Chondrocyte (in vitro differentiated cells): ENCODE measurements at regions not wholly inside any gene's neighbourhood (a gene's known extent, or its start where the extent isn't known, plus 50 kb on each side); places are given as distances from the start of the nearest gene placed in this dataset.
A peak's percentile ranks its signal among the peaks of the same experiment; 100 is the strongest.

Source experiments
- DNase-seq: peaks from one replicate; pipeline ENCODE4 v3.0.0; 2021; ENCODE audit warnings: mixed read lengths, low spot score
- H3K27ac Mint-ChIP-seq: one replicate; pipeline ENCODE4 v1.8.0; 2021; ENCODE audit warnings: mild to moderate bottlenecking, moderate library complexity, mixed read lengths; ENCODE audit not compliant: unreplicated experiment
- H3K27me3 Mint-ChIP-seq: 2 replicates; pipeline ENCODE4 v1.8.0; 2021; ENCODE audit warnings: low read depth, mixed read lengths
- H3K36me3 Mint-ChIP-seq: 2 replicates; pipeline ENCODE4 v1.8.0; 2021; ENCODE audit warnings: low read depth, mixed read lengths
- H3K4me1 Mint-ChIP-seq: 2 replicates; pipeline ENCODE4 v1.8.0; 2021; ENCODE audit warnings: low read depth, mild to moderate bottlenecking, mixed read lengths
- H3K4me3 Mint-ChIP-seq: one replicate; pipeline ENCODE4 v1.8.0; 2021; ENCODE audit warnings: mild to moderate bottlenecking, moderate library complexity, mixed read lengths; ENCODE audit not compliant: unreplicated experiment
- H3K9me3 Mint-ChIP-seq: 2 replicates; pipeline ENCODE4 v1.8.0; 2021; ENCODE audit warnings: low read depth, mixed read lengths
- TF ChIP-seq, protein P1 (sequence below): fragments of 200-600 bp; sonication (generic); IDR thresholded peaks from 2 replicates; pipeline ENCODE4 v1.5.0; 2021; ENCODE audit warnings: antibody characterized with exemption, mild to moderate bottlenecking, moderate library complexity

DNA sequence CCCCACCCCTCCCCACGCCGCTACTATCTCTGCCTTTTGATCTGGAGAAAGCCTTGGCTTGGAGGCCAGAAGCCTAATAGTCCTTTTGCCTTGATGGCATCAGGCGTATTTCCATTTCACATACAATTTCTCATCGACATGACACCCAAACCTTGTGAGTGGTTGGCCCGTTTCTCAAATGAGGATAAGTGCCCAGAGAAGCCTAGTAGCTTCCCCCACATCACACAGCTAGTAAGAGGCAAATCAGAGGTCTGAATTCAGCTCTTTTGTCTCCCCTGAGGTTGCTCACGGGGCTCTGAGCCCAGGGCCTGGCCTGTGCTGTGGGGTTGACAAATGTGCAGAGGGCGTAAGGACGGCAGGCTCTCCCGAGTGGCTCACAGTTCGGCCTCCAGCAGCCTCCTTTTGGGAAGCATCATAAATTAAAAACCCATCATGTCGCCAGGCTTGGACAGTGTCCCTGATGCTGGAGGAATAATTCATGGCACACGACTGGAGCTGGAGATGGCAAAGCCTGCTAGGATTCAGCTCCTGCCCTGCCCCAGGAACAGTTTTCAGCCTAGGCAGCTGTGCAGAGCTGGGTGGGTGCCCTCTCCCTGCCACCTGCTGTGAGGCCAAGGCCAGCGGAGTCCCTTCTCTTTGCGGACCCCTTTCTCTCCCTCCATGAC, 263.8 kb downstream of the NSG2 start:
- DNase-seq = no peak
- TF ChIP-seq, protein P1, sequence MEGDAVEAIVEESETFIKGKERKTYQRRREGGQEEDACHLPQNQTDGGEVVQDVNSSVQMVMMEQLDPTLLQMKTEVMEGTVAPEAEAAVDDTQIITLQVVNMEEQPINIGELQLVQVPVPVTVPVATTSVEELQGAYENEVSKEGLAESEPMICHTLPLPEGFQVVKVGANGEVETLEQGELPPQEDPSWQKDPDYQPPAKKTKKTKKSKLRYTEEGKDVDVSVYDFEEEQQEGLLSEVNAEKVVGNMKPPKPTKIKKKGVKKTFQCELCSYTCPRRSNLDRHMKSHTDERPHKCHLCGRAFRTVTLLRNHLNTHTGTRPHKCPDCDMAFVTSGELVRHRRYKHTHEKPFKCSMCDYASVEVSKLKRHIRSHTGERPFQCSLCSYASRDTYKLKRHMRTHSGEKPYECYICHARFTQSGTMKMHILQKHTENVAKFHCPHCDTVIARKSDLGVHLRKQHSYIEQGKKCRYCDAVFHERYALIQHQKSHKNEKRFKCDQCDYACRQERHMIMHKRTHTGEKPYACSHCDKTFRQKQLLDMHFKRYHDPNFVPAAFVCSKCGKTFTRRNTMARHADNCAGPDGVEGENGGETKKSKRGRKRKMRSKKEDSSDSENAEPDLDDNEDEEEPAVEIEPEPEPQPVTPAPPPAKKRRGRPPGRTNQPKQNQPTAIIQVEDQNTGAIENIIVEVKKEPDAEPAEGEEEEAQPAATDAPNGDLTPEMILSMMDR = no peak
- Mint-ChIP-seq H3K27me3 (peaks cover 10% of the 10 kb centered on the region), H3K4me1 (peaks cover 15% of the 10 kb centered on the region), H3K4me3 (no peak overlapping the region), H3K27ac (no peak overlapping the region), H3K9me3 (no peaks in the 10 kb centered on the region), H3K36me3 (no peaks in the 10 kb centered on the region)

DNA sequence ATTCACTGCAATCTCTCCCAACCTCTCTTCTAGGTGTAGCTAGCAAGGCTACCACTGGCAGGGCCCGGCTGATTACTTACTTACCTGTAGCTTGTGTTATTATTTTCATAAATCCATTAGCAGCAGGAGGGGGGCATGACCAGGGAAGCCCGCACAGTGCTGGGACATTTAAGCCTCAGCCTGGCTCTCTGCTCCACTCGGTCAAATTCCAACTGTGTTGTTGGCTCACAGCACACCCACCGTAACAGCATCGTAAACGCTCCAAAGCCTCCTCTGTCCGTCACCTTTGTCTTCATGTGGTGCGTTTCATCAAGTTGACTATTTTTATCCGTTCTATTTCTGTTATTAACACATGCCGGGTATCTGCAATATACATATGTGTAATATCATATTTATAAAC, 264.7 kb downstream of the NSG2 start:
- Mint-ChIP-seq H3K27ac (no peak overlapping the region), H3K4me1 (peaks cover 15% of the 10 kb centered on the region), H3K36me3 (no peaks in the 10 kb centered on the region), H3K27me3 (peaks cover 10% of the 10 kb centered on the region), H3K9me3 (no peaks in the 10 kb centered on the region), H3K4me3 (no peak overlapping the region)
- no peak for DNase-seq
- TF ChIP-seq, protein P1 = no peak

DNA sequence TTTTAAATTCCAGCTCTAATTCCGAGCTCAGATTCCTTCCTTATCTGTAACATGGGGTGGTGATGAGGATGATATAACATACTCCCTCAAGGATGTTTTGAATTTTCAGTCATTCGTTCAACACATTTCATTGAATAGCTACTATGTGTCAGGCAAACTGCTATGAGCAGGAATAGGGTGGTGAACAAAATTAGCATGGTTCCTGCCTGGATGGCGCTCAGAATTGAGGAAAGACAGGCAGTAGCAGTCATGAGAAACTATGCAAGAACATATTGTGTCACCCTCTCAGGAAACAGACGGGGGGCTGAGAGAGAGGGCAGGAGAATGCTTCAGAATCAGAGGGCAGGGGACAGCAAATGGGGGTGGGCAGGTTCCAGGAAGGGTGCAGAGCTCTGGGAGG, 265.2 kb downstream of the NSG2 start:
- Mint-ChIP-seq H3K36me3 (no peaks in the 10 kb centered on the region), H3K4me3 (no peak overlapping the region), H3K4me1 (peaks cover 14% of the 10 kb centered on the region), H3K27ac (no peak overlapping the region), H3K27me3 (peaks cover 10% of the 10 kb centered on the region), H3K9me3 (no peaks in the 10 kb centered on the region)
- no peak for DNase-seq
- TF ChIP-seq, protein P1 = no peak

GRCh38 chr5:174311121-174311520, 265.6 kb downstream of the NSG2 start:
- TF ChIP-seq, protein P1 = no peak
- Mint-ChIP-seq H3K4me1 (peaks cover 10% of the 10 kb centered on the region), H3K27ac (no peak overlapping the region), H3K27me3 (peaks cover 10% of the 10 kb centered on the region), H3K9me3 (no peaks in the 10 kb centered on the region), H3K36me3 (no peaks in the 10 kb centered on the region), H3K4me3 (no peak overlapping the region)
- DNase-seq = no peak

DNA sequence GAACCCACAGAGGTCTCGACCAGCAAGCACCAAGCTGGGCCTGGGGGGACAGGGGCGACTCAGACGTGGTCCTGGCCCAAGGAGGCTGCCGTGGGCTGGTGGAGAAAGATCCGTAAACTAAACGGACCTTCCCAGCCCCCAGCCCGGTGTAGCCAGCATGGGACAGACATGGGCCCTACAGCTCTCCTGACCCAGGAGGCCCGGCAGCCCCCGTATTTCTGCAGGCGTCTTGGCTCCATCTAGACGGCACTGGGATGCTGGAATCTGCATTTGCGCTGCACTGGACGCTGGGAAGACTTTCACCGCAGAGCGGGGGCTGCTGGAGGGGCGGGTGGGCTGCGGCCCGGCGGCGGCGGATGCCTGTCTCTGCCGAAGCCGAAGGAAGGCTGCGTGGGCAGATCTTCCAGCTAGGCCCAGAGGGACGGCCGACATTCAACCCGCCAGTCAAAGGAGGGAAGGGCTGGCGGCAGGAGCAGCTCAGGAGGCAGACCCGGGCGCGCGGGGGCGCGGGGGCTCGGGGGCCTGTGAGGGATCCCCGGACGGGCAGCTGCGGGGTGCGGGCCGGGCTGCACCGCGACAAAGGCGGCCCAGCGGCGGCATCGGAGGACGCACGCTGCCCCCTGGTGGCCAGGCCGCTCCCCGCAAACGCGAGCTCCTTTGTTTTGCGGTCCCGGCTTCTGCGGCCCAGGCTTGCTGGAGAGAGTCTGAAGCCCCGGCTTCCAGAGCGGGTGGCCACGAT, 266.2 kb downstream of the NSG2 start:
- Mint-ChIP-seq H3K27me3 (peaks cover 7% of the 10 kb centered on the region), H3K4me3 (peak overlapping the region; percentile 55), H3K27ac (no peak overlapping the region), H3K4me1 (peaks cover 4% of the 10 kb centered on the region), H3K36me3 (no peaks in the 10 kb centered on the region), H3K9me3 (no peaks in the 10 kb centered on the region)
- DNase-seq = no peak
- TF ChIP-seq, protein P1 = peak; percentile 99
